GM19035 (cell line): ENCODE measurements at regions not wholly inside any gene's neighbourhood (a gene's known extent, or its start where the extent isn't known, plus 50 kb on each side); places are given as distances from the start of the nearest gene placed in this dataset.

Experiments used
- ATAC-seq: cut with Tn5 transposase; IDR thresholded peaks from one replicate; pipeline ENCODE4 v1.9.1; 2021; ENCODE audit not compliant: unreplicated experiment

DNA sequence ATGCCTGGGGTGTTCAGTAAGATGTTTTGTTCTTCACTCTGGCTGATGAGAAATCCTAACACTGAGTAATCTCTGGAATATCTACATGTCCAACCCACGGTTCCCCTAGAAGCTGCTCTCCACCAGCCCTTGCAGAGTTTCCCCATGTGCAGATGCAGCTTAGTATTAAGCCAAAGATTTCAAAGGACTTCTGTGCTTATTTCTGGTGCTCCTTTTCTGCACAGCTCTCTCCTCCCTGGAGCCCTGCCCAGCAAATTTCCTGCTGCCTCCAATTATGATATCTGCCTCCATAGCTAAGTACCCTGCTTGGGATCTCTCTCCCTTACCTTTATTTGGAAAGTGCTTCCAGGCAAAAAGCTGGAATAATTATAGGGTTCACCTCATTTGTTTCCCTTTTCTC is 949.3 kb downstream of the BCL11A start:
- no peak for ATAC-seq

GRCh38 chr2:59594671-59595222 is 958.7 kb downstream of the BCL11A start:
- no peak for ATAC-seq

GRCh38 chr2:59590798-59591197 is 962.7 kb downstream of the BCL11A start:
- ATAC-seq: no peak

DNA sequence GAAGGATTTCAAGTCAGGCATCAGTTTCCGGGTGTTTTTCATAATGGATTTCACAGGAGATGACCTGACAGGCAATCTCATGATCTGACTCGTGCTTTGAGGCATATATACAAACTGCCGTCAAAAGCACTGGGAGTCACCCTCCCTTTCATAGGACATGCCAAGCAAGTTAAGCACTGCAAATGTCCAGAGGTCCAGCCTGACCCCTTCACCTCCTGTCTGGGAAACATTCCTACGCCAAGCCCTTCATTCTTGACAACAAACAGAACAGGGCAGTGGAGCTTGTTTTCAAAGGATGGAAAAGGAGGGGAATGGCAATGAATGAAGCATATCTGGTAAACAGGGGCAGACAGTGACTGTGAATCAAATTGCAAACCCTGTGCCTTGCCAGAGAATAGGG is 963.6 kb downstream of the BCL11A start:
- no peak for ATAC-seq

DNA sequence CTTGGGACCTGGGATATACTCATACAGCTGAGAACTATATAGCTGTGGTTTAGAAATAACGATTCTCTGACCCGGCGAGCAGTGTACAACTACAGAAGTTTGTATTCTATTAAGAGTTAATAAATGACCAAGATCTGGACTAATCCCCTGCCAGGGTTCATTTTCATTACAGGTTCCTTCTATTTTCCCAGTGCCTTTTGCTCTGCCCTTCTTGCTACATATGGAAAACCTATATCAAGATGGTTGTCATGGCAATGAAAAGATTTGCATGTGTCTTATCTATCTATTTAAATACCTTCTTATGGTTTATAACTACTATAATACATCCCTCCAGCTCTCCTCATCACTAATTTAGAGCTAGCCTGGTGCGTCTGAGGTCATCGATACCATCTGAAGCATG is 965.2 kb downstream of the BCL11A start:
- no peak for ATAC-seq

- no peak for ATAC-seq
Observed at GRCh38 chr2:59586176-59586575, 967.3 kb downstream of the BCL11A start.

GRCh38 chr2:59585655-59586054 is 967.8 kb downstream of the BCL11A start:
- no peak for ATAC-seq

DNA sequence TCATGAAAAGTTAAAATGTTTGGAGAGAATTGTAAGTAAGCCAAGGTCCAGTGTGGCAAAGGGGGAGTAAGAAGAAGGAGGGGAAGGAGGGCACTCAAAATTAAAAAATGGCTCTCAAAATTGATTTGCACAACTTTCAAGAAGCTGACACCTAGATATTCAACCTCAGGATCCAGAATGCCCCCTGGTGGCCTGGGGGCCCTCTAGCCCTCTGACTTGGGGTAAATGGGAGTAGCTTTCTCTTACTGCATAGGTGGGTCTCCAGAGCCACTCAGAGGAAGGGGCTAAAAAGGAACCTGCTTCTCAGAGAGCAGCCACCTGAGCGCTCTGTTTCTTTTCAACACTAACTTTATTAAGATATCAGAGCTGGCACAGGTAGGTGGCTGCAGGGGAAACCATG is 968.5 kb downstream of the BCL11A start:
- no peak for ATAC-seq

DNA sequence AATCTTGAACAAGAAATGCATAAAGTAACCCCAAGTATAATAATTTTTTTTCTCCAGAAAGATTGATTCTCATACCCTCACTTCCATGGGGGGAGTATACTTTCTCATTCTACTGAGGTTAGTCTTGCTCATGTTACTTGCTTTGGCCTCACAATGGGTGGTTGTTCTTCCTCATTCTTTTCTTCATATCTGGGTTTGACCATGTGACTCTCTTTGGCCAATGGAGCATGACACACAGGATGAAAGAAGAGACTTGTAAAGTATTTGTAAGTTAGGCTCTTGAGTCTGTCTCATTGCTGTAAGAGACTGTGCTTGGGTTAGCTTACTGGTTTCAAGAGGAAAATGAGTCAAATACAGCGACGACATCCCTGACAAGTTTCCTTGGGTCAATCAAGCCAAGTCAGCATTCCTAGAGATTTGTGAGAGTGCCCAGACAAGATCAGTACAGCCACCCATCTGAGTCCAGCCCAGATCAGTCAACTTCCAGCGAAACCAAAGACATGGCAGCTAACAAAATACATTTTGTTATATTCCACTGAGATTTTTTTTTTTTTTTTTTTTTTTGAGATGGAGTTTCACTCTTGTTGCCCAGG is 970.2 kb downstream of the BCL11A start:
- ATAC-seq: no peak

GRCh38 chr2:59578349-59578748 is 975.1 kb downstream of the BCL11A start:
- no peak for ATAC-seq

GRCh38 chr2:59575191-59575590 is 978.3 kb downstream of the BCL11A start:
- no peak for ATAC-seq

GRCh38 chr2:59572227-59572626 is 981.2 kb downstream of the BCL11A start:
- ATAC-seq: no peak

GRCh38 chr2:59570818-59571217 is 982.6 kb downstream of the BCL11A start:
- ATAC-seq: no peak

- no peak for ATAC-seq
Observed at GRCh38 chr2:59569124-59569523, 984.3 kb downstream of the BCL11A start.

DNA sequence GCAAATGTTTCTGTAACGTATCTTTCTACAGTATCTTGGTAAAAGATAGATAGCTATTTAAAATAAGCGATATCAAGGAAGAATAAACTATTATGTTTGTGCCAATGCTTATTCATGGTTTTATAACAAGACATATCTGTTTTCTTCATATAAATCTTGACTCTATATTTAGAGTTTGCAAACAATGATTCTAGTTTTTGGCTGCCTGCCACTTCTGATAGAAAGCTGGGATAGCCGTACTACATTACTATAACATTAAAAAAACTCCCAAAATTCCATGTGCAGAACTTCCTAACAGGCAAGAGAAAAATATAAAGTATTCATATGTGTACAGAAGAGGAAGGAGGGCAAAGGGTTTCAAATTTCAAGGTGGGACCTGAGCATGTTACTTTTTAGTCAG is 985.0 kb downstream of the BCL11A start:
- ATAC-seq: no peak

DNA sequence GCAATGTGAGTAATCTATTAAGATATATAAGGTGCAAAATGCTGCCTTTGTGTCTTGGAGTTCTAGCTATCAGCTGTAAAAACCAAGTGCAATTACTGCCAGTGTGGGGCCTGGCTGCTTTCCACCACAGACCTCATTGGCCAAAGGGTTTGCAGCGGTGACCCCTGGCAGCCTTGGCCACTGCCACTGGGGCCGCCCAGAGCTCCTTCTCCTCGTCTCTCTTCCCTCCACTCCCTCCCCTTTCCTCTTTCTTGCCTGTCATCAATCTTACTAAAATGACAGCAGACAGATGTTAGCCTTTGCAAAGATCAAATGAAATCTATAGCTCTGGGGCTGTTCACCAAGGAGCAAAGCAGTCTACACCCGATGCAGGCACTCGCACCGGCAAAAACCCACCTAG is 986.3 kb downstream of the BCL11A start:
- no peak for ATAC-seq

GRCh38 chr2:59566739-59567138 is 986.7 kb downstream of the BCL11A start:
- ATAC-seq: no peak

- no peak for ATAC-seq
Observed at GRCh38 chr2:59561281-59561680, 992.2 kb downstream of the BCL11A start.

DNA sequence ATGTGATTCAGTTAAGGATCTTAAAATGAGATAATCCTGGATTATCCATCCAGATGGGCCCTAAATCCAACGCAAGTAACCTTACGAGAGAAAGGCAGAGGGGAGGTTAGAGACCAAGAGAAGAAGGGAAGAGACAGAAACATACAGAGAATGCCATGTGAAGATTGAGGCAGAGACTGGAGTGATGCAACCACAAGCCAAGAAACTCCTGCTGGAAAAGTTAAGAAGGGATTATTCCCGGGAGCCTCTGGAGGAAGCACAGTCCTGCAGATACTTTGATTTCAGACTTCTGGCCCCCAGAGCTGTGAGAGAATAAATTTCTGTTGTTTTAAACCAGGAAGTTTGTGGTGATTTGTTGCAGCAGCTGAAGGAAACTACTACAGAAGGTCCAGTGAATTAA is 992.7 kb downstream of the BCL11A start:
- ATAC-seq: no peak

DNA sequence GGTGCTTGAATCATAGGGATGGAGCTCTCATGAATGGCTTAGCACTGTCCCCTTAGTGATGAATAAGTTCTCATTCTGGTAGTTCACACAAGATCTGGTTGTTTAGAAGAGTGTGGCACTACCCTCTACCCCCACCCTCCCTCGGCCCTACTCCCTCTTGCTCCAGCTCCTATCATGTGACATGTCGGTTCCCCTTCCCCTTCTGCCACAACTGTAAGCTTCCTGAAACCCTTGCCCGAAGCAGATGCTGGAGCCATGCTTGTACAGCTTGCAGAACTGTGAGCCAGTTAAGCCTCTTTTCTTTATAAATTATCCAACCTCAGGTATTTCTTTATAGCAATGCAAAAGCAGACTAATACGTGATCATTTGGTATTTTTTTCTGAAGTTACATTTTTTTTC is 1012.6 kb downstream of the BCL11A start:
- ATAC-seq: no peak

DNA sequence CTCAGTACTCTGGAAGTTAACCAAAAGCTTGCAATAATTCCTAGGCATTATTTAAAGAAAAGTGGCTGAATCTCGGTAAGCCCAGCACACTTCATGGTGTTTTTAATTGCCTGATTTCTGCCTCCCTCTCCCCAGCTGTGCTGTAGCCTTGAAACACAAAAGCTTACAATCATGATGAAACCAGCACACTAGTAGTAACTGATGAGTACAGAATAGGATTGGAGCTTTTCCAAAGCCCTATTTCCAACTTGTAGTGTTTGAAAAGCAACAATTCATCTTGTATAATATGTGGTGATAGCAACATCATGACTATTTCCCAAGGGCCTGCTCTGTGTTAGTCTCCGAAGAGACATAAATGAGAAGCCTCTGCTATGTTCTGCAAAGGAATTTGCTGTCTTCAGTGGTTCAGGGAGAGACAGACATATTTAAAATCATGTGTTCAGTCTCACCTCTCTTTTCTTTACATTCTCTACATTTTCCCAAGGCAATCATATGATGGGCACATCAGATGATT is 1015.0 kb downstream of the BCL11A start:
- ATAC-seq: no peak

- no peak for ATAC-seq
Observed at GRCh38 chr2:59532808-59533207, 1020.6 kb downstream of the BCL11A start.

GRCh38 chr2:59530258-59530657 is 1023.2 kb downstream of the BCL11A start:
- no peak for ATAC-seq
